ENCODE measurements at regions not wholly inside any gene's neighbourhood (a gene's known extent, or its start where the extent isn't known, plus 50 kb on each side); places are given as distances from the start of the nearest gene placed in this dataset.

DNA sequence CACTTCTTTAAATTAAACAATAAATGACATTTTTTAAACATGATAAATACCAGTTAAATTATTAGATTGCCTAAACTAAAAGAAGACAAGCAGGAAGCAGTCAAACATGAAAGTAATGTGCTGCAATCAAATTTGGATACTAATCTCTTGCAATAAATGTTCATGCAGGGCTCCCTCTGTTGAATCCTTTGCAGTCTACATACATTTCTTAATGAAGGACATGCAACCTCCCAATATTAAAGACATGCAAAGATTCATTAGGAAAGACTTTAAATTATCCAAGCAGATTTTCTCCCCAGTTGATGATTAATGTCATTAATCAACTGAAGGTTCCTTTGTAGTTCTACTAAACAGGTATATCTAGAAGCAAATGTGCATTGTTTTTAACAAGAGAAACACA, 245.4 kb downstream of the ZIC4 start:
- ChIA-PET CTCF (no interaction called here), SMC1A (ENCODE audit: uncharacterized antibody, unreplicated experiment) (no interaction called here), RAD21 (ENCODE audit: unreplicated experiment) (no interaction called here), POLR2A (no interaction called here)
- Histone ChIP-seq H4K20me1 (ENCODE audit: control insufficient read depth, insufficient read depth) (no peaks in the 10 kb centered on the region), H3K4me3 (no peak overlapping the region), H3K79me2 (ENCODE audit: control insufficient read depth, insufficient read depth, low read length) (no peaks in the 10 kb centered on the region), H3K27me3 (replicated peaks in 1 of 2; ENCODE audit: control insufficient read depth in 2 of 2, insufficient read depth in 2 of 2, low read length in 1 of 2) (no peaks in the 10 kb centered on the region), H3K9ac (ENCODE audit: control insufficient read depth, insufficient read depth, low read length) (no peak overlapping the region), H3K4me1 (ENCODE audit: control insufficient read depth, insufficient read depth, low read length) (no peaks in the 10 kb centered on the region), H3K36me3 (ENCODE audit: control insufficient read depth in 2 of 2, insufficient read depth in 2 of 2, low read length in 1 of 2) (no peaks in the 10 kb centered on the region), H3K4me2 (ENCODE audit: control insufficient read depth, insufficient read depth) (no peak overlapping the region), H3K27ac (ENCODE audit: control insufficient read depth, insufficient read depth) (no peak overlapping the region), H3K9me3 (replicated peaks; ENCODE audit: control insufficient read depth, insufficient read depth, low read length) (no peaks in the 10 kb centered on the region), H2AFZ (ENCODE audit: control insufficient read depth, low read depth, low read length) (no peak overlapping the region)
- no peak for FAIRE-seq
- in situ Hi-C loops (cut with MboI) (no loop called here), intact Hi-C loops (cut with micrococcal nuclease; ENCODE audit: unreplicated experiment) (no loop called here)
- TF ChIP-seq BHLHE40 (IDR thresholded peaks at IDR 0.05; ENCODE audit: borderline replicate concordance in 1 of 2, low read depth in 2 of 2, low read length in 1 of 2): no peak
- TF ChIP-seq ZZZ3 (IDR thresholded peaks at IDR 0.05; ENCODE audit: control insufficient read depth, insufficient read length, low read depth): no peak
- TF ChIP-seq POLR2AphosphoS2 (IDR thresholded peaks at IDR 0.05; ENCODE audit: low read depth, low read length): no peak
- TF ChIP-seq, protein P1, sequence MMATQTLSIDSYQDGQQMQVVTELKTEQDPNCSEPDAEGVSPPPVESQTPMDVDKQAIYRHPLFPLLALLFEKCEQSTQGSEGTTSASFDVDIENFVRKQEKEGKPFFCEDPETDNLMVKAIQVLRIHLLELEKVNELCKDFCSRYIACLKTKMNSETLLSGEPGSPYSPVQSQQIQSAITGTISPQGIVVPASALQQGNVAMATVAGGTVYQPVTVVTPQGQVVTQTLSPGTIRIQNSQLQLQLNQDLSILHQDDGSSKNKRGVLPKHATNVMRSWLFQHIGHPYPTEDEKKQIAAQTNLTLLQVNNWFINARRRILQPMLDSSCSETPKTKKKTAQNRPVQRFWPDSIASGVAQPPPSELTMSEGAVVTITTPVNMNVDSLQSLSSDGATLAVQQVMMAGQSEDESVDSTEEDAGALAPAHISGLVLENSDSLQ (IDR thresholded peaks at IDR 0.05): no peak
- no peak for TF ChIP-seq BCL3 (IDR thresholded peaks at IDR 0.05; ENCODE audit: borderline replicate concordance, insufficient read depth, low read depth, low read length, poor library complexity, severe bottlenecking)
- TF ChIP-seq, protein P2, sequence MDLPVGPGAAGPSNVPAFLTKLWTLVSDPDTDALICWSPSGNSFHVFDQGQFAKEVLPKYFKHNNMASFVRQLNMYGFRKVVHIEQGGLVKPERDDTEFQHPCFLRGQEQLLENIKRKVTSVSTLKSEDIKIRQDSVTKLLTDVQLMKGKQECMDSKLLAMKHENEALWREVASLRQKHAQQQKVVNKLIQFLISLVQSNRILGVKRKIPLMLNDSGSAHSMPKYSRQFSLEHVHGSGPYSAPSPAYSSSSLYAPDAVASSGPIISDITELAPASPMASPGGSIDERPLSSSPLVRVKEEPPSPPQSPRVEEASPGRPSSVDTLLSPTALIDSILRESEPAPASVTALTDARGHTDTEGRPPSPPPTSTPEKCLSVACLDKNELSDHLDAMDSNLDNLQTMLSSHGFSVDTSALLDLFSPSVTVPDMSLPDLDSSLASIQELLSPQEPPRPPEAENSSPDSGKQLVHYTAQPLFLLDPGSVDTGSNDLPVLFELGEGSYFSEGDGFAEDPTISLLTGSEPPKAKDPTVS (IDR thresholded peaks at IDR 0.05; ENCODE audit: low read depth, low read length): no peak
- TF ChIP-seq KLF5 (IDR thresholded peaks at IDR 0.05; ENCODE audit: partially characterized antibody): no peak
- TF ChIP-seq SKIL (IDR thresholded peaks at IDR 0.05; ENCODE audit: low read depth, poor library complexity, severe bottlenecking): no peak
- TF ChIP-seq NFXL1 (IDR thresholded peaks at IDR 0.05; ENCODE audit: borderline replicate concordance): no peak
- DNase-seq (ENCODE audit: low read depth, low spot score): no peak
- ATAC-seq: no peak
- BruUV-seq (replicated peaks): no TSS peak
